WERI-Rb-1 (cell line): ENCODE measurements at regions not wholly inside any gene's neighbourhood (a gene's known extent, or its start where the extent isn't known, plus 50 kb on each side); places are given as distances from the start of the nearest gene placed in this dataset.

Source experiments
- DNase-seq: peaks from one replicate; pipeline ENCODE4 v3.0.0-alpha.2; 2020
- H3K27ac ChIP-seq: fragments of 250-450 bp; sonication (Bioruptor Pico); 2 replicates; pipeline ENCODE4 v1.5.1; 2020; ENCODE audit warnings: mild to moderate bottlenecking, moderate library complexity
- H3K27me3 ChIP-seq: fragments of 250-450 bp; sonication (Bioruptor Pico); 2 replicates; pipeline ENCODE4 v1.5.1; 2021; ENCODE audit warnings: mild to moderate bottlenecking, low read depth, moderate library complexity; ENCODE audit not compliant: insufficient read depth, severe bottlenecking
- H3K36me3 ChIP-seq: fragments of 250-450 bp; sonication (Bioruptor Pico); 2 replicates; pipeline ENCODE4 v1.5.1; 2020; ENCODE audit warnings: mild to moderate bottlenecking, moderate library complexity
- H3K4me3 ChIP-seq: 2 replicates; pipeline ENCODE4 v1.5.1; 2011; ENCODE audit warnings: low read depth, mild to moderate bottlenecking, control low read depth, low read length
- H3K9me3 ChIP-seq: fragments of 250-450 bp; sonication (Bioruptor Pico); 2 replicates; pipeline ENCODE4 v1.5.1; 2021; ENCODE audit warnings: mild to moderate bottlenecking, moderate library complexity; ENCODE audit not compliant: severe bottlenecking
- TF ChIP-seq, protein P1 (sequence below): IDR thresholded peaks from 2 replicates; pipeline ENCODE4 v1.5.1; 2011; ENCODE audit warnings: low read depth, mild to moderate bottlenecking, control low read depth, inconsistent platforms, low read length

GRCh38 chr3:164752812-164753211, 325.5 kb downstream of the SI start:
- Histone ChIP-seq H3K27ac (no peak overlapping the region), H3K4me3 (no peak overlapping the region), H3K9me3 (no peaks in the 10 kb centered on the region), H3K36me3 (no peaks in the 10 kb centered on the region), H3K27me3 (no peaks in the 10 kb centered on the region)
- TF ChIP-seq, protein P1, sequence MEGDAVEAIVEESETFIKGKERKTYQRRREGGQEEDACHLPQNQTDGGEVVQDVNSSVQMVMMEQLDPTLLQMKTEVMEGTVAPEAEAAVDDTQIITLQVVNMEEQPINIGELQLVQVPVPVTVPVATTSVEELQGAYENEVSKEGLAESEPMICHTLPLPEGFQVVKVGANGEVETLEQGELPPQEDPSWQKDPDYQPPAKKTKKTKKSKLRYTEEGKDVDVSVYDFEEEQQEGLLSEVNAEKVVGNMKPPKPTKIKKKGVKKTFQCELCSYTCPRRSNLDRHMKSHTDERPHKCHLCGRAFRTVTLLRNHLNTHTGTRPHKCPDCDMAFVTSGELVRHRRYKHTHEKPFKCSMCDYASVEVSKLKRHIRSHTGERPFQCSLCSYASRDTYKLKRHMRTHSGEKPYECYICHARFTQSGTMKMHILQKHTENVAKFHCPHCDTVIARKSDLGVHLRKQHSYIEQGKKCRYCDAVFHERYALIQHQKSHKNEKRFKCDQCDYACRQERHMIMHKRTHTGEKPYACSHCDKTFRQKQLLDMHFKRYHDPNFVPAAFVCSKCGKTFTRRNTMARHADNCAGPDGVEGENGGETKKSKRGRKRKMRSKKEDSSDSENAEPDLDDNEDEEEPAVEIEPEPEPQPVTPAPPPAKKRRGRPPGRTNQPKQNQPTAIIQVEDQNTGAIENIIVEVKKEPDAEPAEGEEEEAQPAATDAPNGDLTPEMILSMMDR, result no peak
- DNase-seq, result no peak

DNA sequence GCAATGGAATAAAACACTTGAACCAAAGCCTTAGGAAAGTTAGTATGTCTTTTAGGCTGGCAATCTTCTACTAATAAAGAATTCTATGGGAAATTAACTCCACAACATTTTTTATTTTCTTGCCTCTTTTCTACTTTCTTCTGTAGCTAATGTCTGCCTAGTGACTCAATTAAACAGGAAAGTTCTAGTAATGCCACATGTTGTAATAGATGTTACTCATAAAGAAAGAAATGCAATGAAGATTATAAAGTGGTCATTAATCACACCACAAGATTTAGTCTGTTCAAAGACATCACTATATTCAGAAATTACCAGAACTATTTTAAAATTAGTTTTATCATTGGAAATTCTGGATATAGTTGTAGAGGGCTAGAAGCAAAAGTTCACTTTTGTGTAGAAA, 329.7 kb downstream of the SI start:
- H3K27me3 ChIP-seq, result no peaks in the 10 kb centered on the region
- no peaks in the 10 kb centered on the region for H3K36me3 ChIP-seq
- H3K27ac ChIP-seq, result no peak overlapping the region
- TF ChIP-seq, protein P1, result no peak
- DNase-seq, result no peak
- H3K9me3 ChIP-seq, result no peaks in the 10 kb centered on the region
- no peak overlapping the region for H3K4me3 ChIP-seq

GRCh38 chr3:164741869-164742268, 336.4 kb downstream of the SI start:
- Histone ChIP-seq H3K27me3 (no peaks in the 10 kb centered on the region), H3K4me3 (no peak overlapping the region), H3K9me3 (no peaks in the 10 kb centered on the region), H3K36me3 (no peaks in the 10 kb centered on the region), H3K27ac (no peak overlapping the region)
- TF ChIP-seq, protein P1, result no peak
- DNase-seq, result no peak

- Histone ChIP-seq H3K27me3 (no peaks in the 10 kb centered on the region), H3K27ac (no peak overlapping the region), H3K36me3 (no peaks in the 10 kb centered on the region), H3K9me3 (no peaks in the 10 kb centered on the region), H3K4me3 (no peak overlapping the region)
- TF ChIP-seq, protein P1, result no peak
- no peak for DNase-seq
Observed at GRCh38 chr3:164737174-164737573, 341.1 kb downstream of the SI start.

DNA sequence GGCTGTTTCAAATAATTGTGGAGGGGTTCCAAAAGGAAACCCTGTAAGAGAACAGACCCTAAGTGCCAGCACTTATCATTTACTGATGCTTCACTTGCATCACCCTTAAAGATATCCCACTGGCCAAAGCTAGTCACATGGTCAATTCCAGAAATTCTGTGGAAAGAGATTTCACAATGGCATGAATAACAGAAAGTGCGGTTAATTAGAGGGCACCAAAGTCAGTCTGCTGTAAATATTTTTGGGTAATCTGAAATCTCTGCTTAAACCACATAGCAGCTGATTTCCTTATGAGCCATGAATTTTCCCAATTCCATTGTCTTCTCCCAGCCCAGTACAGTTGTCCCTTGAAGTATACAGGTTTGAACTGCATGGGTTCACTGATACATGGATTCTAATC, 346.1 kb downstream of the SI start:
- H3K9me3 ChIP-seq, result no peaks in the 10 kb centered on the region
- H3K27ac ChIP-seq, result no peak overlapping the region
- no peak overlapping the region for H3K4me3 ChIP-seq
- TF ChIP-seq, protein P1, result no peak
- H3K36me3 ChIP-seq, result no peaks in the 10 kb centered on the region
- no peak for DNase-seq
- H3K27me3 ChIP-seq, result no peaks in the 10 kb centered on the region

DNA sequence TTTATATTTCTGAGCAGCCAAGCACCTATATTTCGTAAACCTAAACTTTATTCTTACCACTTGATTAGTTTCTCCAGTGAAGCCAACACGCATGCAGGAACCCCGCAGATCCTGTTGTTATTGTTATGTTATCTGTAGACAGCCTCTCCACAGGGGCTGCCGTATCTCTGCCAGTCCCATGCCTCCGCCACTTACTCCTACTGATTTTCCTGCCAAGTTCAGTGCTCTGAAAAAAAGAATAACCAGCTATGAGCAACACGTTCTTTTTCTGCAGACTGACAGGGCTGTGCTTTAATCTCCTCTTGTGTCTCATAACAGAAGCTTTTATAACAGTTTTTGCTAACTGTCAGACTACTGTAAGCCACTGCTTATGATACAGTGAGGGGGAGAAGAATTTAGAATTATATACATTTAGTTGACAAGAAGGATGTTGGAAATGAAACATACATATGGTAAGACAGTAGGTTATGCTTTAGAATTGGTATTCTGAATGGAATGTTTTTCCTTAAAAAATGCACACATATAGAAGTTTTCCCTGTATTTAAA, 347.4 kb downstream of the SI start:
- H3K27ac ChIP-seq, result no peak overlapping the region
- no peaks in the 10 kb centered on the region for H3K27me3 ChIP-seq
- TF ChIP-seq, protein P1, result no peak

More for the DNA sequence above, 347.4 kb downstream of the SI start:
- H3K36me3 ChIP-seq, result no peaks in the 10 kb centered on the region
- H3K4me3 ChIP-seq, result no peak overlapping the region
- H3K9me3 ChIP-seq, result no peaks in the 10 kb centered on the region
- no peak for DNase-seq
